HuH-7.5 (cell line): ENCODE measurements at regions not wholly inside any gene's neighbourhood (a gene's known extent, or its start where the extent isn't known, plus 50 kb on each side); places are given as distances from the start of the nearest gene placed in this dataset.
A peak's percentile ranks its signal among the peaks of the same experiment; 100 is the strongest.

ENCODE experiments used
- DNase-seq: peaks from one replicate; pipeline ENCODE4 v3.0.0; 2011; ENCODE audit warnings: low spot score

DNA sequence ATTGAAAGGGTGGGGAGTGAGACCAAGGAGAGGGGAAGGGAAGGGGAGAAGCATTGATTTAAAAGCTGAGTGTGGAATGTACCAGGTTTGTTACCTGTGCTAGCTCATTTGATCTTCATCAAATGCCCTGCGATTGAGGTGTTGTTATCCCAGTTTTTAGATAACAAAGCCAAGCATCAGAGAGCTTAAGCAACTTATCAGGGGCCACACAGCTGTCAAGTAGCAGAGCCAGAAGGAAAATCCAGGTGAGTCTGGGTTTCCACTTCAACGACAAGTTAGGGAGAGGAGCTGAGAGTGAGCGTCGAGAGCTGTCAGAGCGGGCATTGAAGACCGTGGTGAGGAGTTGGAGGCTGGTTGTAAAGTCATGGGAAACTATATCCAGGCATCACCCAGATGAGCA lies 146.9 kb upstream of the IRF2BP2 start:
- no peak for DNase-seq

DNA sequence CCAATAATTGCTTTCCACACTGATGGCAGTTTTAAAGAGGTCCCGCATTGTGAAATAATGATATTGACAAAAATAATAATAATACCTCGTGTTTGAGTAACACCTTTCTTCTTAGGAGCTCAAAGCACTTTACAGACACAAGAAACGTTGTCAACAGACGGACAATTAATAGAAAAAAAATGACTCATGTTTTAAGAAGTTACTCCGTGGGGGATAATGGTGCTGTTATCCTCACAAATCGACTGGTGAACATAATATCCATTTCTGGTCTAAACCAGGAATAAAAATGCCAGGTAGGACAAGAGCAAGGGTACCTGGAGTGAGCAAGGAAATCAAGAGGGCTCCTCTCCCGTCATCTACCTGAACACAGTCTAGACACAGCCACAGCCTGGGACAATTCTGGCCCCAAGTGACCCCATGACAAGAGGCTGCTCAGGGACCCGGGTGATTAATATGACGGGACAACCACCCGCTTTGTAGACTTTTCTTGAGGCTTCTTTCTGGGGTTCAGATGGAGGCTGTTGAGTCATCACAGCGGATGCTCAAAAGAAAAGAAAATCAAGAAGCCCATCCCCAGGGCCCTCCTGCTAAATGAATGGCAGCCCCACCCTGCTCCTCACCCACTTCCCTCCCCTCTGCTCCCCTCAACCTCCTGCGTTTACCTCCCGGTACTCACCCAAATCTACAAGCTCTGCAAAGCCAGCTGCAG lies 146.2 kb upstream of the IRF2BP2 start:
- no peak for DNase-seq

DNA sequence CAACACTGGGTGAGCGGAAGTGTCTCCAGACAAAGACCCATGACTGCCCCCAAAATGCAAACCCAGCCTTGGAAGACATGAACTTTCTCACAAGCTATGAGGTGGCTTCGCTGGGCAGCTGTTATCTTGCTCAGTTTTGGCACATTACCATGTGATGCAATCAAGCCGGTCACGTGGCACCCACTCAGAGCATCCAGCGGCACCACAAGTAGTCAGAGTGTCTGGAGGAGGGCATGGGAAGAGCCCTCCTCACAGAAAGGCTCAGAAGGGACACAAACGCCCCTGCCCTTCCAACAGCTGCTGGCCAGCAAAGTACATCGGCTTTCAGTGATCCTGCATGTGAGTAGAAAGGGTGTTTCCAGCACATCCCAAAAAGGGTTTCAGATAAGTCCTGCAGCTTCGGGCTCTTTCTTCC lies 145.5 kb upstream of the IRF2BP2 start:
- DNase-seq: no peak

DNA sequence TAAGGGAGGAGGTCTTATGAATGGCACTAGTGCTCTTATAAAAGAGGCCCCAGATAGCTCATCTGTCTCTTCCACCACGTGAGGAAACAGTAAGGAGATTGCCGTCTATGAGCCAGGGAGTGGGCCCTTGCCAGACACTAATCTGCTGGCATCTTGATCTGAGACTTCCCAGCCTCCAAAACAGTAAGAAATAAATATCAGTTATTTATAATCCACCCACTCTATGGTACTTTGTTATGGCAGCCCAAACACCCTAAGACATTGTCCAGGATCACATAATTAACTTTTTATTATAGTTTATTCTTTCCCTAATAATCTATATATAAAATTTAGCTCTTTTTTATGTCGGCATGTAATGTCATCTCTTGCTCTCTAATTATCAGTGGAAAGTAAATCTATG lies 144.0 kb upstream of the IRF2BP2 start:
- no peak for DNase-seq

DNA sequence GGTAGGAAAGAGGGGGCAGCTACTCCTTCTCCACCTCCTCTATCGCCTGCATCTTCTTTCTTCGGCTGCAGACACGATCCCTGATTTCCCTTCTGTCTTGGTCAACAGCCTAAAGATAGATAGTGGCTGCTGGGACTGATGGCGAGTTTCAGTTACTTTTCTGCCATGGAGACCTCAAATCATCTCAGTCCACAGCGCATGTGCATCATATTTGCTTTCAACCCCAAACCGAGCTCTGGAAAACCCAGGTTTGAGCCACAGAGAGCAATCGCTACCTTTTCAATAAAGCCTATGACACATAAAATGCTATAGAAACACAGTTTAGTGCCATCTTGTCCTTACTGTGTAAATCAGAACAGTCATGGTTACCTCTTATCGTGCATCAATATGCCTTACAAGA lies 142.9 kb upstream of the IRF2BP2 start:
- no peak for DNase-seq

DNA sequence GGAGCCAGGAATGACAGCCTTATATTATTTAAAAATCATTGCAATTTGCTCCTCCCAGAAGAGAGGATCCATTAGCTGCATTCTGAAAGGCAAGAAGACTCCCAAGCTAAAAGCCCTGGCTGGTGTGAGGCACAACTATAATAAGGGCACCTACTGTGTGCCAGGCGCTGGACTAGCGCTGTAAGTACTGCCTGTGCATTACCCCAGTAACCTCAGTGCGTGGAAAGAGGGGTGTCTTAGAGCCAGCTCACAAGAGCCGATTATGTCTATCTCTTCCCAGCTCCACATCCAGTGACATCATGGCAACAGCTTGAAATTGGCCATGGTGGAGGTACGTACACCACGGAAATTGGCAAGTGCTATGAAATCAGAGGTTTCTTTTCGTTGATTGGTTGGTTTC lies 141.7 kb upstream of the IRF2BP2 start:
- DNase-seq: no peak

DNA sequence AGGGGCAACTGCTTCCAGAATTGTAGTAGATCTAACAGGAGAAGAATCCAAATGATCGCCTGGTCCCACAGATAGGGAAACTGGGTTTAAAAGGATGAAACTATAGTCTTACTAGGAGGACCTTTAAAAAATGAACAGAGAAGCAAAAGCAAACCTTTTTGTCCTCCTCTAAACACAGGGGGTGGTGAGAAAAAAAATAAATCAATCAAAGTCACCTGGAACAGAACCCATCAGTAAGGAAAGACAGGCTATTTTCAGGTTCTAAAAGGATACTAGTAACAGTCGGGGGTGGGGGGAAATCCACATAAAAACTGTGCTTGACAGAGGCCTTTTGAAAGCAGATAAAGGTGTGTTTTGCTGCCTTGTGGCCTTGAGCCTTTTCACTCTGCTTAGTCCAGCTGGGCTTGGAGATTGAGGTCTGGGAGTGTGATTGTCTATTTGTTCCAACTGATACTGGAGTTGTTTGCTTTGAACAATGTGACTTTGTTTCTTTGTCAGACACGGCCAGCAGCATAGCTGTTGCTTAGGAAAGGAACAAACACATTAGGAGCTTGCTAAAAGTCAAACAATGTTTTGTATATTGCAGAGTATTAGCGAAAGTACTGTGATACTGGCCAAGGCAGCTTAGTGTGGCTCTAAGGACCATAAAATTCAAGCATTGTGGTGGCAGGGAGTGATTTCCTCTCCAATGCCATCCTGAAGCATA lies 141.1 kb upstream of the IRF2BP2 start:
- DNase-seq: peak; percentile 52

DNA sequence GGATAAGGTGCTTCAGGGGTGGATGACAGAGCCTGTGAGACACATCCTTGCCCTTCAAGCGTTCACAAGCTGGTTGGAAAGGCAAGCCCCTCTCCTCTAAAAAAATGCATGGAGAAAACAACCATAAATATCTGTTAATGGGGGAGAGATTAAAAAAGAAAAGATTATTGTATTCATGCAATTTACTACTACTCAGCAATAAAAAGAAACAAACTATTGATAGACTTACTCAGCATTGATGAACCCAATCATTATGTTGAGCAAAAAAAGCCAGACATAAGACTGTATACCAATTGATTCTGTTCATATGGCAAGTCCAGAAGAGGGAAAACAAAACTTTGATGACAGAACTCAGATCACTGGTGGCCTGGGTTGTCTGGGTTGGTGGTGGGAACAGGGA lies 138.7 kb upstream of the IRF2BP2 start:
- no peak for DNase-seq

DNA sequence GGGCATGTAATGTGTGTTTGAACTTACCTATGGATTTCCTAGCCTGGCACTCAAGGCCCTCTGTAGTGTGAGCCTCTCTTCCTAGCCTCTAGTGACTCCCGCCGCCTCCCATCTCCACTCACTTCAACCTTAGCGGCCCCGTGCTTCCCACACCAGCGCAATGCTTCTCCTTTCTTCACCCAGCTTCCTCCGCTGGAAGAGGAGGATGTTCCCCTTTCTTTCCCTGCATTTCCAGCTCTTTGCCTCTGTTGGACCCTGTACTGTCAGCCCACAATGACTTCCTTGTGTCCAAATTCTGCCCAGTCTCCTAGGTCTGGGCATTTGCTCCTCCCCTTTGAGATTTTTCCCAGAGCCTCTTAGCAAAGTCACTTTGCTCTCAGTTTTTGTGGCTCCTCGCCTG lies 138.1 kb upstream of the IRF2BP2 start:
- no peak for DNase-seq

DNA sequence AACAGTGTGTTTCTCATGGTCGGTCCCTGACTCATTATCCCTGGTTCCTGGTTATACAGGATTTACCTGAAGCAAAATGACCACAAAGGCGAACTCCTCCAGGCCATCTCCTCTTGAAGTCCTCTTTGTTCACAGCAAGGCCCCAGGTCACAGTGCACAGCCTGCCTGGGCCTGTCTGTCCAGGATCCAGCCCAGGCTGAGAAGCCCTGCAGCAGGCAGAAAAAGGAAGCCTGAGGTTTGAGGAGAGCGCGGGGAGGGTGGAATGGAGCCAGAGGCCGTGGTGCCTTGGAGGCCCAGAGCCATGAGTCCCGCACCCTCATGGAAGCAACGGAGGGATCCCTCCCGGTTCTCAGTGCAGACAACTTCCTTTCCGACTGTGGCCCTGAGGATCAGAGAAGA lies 136.8 kb upstream of the IRF2BP2 start:
- DNase-seq: no peak

DNA sequence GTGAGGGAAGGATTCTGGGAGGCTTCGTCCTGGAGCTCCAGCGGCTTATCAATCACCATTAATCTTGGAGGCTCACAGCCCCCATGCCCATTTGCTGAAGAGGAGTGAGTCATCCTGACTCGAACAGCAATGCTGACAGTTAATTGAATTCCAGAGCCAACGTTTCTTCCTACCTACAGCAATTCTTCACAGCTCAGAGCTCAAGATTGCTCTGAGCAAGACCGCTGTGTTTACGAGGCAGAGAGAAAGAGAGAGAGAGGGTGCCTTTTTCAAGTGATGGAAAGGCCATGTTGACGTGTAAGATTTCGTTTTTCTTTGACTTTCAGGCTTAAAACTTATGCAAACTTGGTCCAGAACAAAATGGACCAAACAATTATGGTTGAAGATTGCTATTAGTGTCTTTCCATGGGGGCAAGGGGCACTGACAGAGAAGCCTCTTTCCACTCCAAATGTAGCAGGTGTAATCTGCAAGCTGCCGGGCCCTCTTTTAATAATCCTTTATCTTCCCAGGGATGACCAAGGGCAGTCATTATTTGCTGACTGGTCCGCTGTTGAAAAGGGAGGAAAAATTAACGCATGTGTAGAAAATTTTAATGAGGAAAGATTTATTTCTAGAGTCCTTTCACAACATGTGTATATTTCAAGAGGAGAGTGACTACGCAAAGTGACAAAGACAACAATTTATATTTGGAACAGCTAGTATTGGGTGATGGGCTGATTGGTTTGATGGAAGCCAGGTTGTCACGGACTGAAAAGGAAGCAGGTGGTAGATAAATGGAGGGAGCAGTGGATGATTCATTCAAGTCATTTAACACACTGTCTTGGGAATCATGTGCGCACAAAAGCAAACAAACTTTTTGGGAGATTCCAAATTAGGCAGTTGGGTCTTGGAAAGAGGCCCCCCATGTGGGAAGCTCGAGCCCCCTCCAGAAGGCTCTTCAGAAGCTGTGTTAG lies 136.1 kb upstream of the IRF2BP2 start:
- DNase-seq: no peak

DNA sequence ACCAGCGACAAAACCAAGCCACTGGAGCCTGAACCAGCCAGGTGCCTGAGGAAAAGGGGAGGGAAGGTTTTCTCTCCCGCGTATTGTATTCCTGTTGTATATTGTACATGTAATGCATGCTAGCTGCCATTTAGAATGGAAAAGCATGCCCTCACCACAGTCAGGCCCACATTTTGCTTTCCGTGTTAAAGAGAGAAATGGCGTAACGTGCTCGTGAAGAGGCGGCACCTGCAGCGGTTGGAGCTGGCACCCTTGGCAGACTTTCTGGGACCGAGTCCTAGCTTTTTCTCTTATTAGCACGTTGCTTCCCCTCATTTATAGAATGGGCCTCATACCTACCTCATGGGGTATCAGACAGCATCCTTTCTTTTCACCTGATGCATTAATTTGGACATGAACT lies 135.3 kb upstream of the IRF2BP2 start:
- no peak for DNase-seq

DNA sequence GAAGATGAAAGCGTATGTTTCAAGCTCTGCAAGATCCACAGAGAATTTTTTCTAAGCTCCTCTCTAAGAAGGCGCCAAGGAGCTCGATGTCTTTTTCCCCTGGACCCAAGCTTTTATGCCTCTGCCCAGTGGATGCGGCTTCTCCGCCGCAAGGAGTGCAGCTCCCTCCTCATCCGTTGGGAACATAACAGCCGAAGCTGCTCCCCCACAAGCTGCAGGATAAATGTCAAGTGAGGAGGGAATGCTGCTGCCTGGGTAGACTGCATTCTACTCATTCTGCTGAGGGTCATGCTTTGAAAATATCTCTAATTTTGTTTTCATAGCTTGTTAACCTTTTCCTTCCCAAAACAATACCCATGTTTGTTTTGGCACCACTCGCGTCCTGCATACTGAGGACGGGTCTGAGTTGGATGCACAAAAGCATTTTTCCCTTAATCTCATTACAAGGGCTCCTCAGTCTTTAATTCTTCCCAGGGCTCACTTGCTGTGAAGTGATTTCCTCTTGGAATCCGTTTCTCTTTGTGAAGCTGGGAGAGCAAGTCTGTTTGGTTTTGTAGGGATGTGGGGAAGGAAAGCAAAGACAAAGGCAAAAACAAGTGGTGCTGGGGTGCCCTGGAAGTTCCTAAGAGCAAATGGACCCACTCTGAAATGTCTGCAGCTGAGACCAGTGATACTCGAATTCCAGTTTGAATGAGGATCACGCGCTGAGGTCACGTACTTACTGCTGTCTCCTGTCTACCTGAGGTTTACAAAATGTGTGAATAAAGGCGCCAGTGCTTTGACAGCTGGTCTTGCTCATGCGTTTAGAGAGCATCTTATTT lies 134.0 kb upstream of the IRF2BP2 start:
- DNase-seq: no peak

DNA sequence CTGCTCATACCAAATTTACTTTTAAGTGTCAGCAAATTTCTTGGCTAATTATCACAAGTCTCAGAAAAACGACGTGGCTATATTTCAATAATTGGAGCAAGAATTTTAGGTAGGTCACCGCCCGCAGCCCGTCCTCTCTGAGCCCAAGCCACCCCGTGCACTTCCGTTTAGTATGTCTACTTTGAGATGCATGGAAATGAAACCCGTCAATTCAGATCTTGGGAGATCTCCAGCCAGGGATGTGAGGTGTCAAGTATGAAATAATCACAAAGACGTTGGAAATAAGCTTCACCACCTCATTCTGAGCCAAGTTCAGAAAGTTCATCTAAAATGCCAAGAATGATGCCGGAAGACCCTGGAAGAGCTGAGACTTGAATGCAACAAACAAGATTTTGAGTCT lies 132.6 kb upstream of the IRF2BP2 start:
- no peak for DNase-seq

DNA sequence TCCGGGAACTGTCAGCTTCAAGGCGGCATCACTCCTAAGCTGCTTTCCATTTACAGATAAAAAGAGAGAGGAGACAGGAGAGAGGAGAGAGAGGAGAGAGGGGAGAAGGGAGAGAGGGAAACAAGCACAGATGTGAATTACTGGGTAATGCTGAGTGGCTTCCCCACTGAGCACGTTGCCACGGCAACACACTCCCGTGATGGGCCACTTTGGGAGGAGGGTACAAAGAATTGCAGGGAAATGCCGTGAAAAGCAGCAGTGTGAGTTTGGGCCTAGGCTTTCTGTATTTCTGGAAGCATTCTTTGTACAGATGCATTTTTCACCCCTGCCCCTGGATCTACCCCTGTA lies 128.0 kb upstream of the IRF2BP2 start:
- no peak for DNase-seq

DNA sequence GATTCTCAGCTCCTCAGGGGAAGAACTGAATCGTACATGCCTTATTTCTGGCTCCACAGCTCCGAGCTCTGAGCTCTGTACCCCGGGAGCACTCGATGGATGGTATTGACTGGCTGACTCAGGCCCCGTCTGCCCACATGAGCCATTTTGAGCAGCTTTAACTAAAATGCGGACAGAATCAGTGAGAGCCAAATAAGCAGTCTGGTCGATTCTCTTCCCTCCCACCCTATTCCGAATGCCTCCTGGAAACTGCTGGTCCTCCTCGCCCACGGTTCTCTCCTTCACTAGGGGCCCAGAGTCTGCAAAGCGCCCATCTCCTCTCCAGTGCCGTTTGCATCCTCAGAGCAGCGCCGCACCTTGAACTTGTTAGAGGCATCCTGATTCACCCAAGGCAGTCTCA lies 125.9 kb upstream of the IRF2BP2 start:
- no peak for DNase-seq

DNA sequence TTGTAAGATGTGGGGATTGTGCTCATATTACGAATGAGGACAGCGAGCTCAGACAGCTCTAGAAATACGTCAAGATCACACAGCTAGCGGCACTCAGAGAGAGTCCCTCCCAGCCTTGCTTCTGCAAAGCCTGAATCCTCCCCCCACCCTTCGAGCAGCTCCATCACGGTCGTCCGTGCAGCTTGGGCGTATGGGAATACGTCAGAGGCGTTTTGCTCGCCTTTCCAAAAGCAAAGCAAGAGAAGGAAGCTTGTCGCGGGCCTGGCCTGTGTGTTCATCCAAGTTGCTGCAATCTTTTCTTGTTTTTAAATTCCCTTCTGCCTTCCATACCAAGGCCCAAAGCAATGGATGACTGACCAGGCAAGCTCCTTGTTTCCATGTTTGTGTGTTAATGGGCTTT lies 125.5 kb upstream of the IRF2BP2 start:
- DNase-seq: no peak

DNA sequence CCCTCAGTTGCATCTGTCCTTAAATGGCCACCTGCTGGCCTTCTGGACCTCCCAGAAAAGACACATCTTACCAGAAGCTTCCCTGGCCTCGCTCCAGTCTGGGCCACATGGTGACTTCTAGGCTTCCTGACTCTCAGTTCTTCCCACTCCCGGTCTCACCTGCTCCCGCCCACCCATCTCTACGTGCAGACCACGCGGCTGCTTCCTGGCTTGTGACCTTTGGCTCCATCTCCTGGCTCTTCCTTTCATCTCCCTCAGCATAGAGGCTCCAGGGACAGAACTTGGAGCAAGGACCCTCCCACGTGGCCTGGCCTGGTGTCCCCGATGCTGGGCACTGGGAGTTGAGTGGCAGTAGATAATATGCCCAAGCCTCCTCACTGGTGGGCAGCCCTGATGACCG lies 124.9 kb upstream of the IRF2BP2 start:
- no peak for DNase-seq

DNA sequence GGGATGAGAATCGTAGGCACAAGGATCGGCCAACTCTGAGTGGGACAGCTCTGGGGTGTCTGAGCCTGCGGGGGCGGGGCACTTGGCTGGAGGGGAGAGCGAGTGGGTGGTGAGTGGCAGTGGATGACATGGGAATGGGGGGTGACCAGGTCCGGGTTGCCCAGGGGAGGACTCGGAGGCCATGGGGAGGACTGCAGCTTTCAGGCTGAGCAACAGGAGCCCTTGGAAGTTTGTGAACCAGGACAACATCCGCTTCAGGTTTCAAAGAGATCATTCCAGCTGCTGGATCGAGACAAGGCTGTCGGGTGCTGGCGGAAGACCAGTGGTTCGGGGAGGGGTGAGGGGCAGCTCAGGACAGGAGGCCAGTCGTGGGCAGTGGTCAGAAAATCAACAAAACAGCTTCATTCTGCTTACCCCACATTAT lies 124.4 kb upstream of the IRF2BP2 start:
- no peak for DNase-seq

DNA sequence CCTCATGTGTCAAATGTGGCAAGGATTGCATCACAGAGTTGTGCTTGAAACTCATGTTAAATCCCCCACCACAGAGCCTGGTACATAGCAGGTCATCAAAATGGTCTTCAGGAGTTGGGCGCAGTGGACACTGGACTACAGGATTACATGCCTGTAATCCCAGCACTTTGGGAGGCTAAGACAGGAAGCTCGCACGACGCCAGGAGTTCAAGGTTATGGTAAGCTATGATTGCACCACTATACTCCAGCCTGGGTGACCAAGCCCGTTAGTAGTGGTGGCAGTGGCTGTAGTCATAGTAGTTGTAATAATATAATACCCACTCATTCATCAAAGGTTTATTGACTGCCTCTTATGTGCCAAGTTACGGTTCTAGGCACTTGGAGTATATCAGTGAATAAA lies 123.4 kb upstream of the IRF2BP2 start:
- DNase-seq: no peak

DNA sequence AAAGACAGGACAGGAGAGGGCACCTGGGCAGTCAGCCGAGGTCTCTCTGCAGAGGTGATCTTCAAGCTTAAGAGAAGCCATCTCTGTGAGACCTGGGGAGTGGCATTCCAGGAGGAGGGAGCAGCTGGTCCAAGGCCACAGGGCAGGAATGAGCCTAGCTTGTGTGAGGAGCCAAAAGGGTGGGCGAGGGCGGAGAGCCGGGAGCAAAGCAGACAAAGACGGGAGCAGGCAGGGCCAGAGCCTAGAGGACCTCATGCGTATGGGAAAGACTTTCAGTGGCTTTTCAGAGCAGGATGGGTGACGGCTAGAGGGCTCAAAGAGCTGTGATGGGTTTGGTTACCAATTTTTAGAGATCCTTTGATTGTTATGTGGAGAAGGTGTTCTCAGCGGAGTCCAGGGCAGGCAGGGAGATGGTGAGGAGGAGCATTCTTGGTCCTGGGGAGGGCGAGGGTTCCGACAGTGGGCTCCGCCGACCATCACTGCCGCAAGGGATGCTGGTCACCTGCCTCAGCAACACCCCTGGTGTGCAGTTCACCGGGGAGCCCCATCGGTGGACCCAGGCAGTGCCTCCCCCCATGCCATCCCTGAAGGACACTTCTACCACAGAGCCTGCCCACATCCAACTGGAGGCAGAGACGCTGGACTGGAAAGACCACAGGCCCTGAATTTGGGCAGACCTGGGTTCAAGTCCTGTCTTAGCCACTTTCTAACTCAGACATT lies 122.9 kb upstream of the IRF2BP2 start:
- DNase-seq: no peak
